GM18507 (cell line): ENCODE measurements at regions not wholly inside any gene's neighbourhood (a gene's known extent, or its start where the extent isn't known, plus 50 kb on each side); places are given as distances from the start of the nearest gene placed in this dataset.

ENCODE experiments used
- DNase-seq: peaks from one replicate; pipeline ENCODE4 v3.0.0; 2011; ENCODE audit warnings: low read depth; ENCODE audit not compliant: insufficient read length; ENCODE audit errors: extremely low spot score
- FAIRE-seq: peaks from 2 replicates; lab custom pipeline; 2011; peaks lifted over from hg19 to GRCh38; lab: Jason Lieb, UNC

DNA sequence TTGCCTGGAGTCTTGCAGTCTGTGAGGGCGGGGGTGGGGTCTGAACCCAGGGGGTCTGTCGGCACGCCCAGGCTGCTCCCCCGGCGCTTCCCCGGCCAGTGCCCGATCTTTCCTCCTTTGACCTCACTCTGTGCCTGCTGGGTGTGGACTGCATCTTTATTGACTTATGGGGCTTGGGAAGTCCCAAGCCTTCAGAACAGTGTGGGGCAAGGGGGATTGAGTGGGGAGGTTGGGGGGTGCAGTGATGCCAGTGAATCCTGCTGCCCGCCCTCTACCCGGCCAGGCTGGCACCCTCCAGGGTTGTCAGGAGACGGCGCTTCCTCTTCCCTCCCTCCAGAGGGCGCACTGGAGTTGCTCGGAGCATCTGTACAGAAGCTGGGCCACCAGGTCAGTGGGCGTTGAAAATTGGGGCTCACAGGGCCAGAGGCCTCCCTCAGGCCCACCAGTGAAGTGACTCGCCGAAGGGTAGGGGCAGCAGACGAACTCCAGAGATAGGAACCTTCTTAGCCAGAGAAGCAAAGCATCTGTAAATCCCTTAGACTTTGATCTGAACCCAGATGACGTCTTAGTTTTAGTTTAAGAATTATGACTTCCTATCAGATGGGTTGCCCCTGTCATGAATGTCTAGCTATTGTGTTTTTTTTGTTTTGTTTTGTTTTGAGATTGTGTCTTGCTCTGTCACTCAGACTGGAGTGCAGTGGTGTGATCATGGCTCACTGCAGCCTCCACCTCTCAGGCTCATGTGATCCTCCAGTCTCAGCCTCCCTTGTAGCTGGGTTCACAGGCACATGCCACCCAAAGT lies 184.8 kb upstream of the CIBAR2 start:
- no peak for DNase-seq
- FAIRE-seq, result peak; percentile 26

DNA sequence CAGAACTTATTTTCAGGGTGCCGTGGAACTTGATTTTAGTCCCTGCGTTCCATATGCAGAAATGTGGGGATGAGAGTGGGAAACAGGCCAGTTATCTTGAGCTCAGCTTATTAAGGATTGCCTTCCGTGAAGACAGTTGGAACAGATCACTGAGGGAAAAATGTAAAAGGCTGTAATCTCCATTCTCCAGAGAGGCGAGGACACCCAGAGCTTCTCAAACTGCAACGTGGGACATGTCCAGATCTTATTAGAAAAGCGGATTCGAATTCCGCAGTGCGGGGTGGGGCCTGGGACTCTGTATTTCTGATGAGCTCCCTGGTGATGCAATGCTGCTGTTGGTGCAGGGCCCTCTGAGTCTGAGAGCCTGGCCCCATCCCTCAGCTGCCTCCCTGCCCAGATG lies 185.6 kb upstream of the CIBAR2 start:
- DNase-seq (no peak), FAIRE-seq (no peak)

DNA sequence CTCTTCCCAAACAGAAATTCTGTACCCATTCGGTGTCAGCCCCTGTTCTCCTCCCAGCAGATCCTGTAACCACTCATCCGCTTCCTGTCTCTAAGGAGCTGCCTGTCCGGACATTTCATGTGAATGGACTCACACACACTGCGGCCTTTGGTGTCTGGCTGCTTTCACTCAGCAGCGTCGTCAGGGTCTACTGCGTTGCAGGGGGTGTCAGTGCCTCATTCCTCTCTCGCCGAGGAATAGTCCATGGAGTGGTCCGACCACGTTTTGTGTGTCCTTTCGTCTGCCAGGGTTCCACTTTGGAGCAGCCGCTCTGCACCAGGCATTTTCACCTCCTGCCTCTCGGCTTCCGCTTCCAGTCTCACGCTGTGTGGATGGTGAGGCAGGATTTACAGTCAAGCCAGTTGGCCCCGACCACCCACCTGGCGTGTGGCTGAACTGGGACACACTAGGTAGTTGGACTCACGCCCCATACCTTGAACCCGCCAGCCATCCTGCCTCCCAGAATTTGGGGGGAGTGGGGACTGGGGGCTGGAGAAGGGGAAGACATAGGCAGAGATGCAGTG lies 188.2 kb upstream of the CIBAR2 start:
- no peak for FAIRE-seq
- no peak for DNase-seq

DNA sequence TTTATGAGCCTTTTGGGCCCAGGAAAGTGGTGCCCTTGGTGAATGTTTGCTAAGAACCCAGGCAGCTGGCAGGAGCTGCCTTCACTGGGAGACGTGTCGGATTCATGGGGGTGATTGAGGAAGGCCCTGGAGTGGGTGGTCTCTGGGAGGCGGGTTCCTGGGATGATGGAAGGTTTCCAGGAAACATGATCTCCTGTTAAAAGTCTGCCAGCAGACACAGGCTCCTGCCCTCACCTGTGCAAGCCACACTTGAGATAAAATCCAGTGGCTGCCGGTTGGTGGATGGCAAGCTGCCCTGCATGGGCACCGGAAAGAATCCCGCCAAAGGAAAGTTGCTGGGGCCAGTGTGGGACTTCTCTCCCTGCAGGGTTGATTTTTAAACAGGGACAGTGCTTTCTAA lies 189.0 kb upstream of the CIBAR2 start:
- DNase-seq (no peak), FAIRE-seq (no peak)

DNA sequence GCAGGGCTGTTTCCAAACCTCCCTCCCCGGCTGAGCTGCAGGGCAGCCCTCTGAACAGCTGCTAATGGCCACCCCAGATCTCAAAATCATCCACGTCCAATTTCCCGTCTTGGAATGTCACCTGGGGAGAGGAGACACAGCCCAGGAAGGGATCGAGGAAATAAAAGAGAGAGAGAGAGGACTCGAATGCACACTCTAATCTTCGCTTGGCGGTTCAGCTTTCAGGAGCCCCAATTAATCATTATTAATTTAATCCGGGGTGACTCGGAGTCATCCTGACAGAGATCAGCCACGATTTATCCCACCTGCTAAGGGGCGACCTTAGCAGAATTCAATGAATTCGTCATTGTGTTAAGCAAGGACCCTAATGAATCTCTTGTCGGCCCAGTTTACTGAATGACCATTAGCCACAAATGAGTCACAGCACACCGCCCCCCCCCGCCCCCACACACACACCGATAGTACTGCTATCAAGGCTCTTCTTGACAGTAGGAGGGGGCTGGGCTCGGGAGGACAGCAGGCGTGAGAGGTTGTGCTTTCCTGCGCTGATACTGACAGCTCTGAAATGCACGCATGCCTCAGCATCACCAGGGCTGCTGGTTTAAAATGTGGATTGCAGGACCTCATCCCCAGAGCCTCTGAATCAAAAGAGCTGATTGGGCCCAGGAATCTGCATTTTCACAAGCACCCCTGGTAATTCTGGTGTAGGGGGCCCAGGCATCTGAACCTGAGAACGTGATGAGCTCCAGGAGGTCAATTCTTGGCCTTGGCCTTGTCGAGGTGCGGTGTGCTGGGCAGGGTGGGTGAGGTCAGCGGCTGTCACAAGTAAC lies 190.0 kb upstream of the CIBAR2 start:
- DNase-seq (no peak), FAIRE-seq (no peak)

DNA sequence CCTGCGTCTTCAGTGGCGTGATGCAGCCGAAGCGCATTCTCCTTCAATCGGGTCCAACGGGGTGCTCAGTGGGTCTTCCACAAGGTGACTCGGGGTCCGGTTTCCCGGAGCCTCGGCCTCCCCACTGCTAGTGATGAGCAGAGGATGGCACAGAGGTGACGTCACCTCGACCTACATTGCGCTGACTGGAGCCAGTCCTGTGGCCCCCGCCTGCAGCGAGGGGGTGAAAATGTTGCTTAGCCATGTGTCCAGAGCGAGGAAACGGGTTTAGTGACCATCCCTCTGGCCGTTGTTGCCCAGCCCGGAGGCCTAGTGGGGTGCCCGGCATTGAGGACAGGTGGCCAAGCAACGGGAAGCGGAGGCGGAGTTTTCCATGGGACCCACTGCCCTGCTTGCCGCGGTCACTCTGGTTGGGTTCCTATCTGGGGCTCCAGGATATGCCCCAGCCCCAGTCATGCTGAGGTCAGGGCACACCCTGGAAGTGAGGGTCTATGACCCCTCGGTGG lies 190.6 kb upstream of the CIBAR2 start:
- no peak for DNase-seq
- FAIRE-seq, result no peak

DNA sequence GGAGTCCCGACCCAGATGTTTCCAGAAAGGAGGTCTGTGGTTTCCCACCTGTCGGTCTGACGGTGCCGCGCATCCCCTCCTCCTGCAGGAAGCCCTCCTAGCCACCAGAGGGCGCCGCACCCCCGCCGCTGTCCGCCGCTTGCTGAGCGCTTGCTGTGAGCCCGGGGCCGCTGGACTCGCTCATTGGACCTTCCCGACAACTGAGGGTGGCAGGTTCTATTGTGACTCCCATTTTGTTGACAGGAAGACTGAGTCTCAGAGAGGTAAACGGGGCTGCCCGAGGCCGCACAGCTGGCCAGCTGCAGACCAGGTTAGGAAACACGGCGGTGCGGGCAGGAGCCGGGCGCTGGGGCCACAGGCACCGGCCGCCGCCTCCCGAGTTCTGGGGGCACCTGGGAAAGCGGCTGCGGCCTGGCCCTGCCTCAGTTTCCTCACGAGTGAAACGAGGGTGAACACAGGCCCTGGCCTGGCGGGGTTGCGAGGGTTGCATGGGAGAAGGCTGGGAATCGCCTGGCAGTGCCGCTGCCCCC lies 191.1 kb upstream of the CIBAR2 start:
- peak; percentile 77 for DNase-seq
- no peak for FAIRE-seq

DNA sequence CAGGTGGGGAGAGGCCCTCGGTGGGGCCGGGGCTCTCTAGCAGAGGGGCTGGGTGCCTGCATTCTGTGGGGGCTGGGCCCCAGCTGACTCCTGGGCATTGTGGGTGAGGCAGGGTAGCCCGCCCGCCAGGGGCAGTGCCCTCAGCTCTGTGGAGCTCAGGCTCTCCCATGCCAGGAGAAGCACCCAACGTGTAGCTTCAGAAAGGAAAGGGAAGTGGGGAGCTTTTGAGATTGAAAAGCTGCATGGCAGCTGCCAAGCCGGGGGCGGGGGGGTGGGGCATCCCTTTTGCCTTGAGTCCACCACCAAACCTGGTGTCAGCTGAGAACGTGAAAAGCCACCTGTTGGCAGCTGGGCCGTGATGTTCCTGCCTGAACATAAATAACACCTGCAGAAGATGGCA lies 192.1 kb upstream of the CIBAR2 start:
- DNase-seq, result no peak

DNA sequence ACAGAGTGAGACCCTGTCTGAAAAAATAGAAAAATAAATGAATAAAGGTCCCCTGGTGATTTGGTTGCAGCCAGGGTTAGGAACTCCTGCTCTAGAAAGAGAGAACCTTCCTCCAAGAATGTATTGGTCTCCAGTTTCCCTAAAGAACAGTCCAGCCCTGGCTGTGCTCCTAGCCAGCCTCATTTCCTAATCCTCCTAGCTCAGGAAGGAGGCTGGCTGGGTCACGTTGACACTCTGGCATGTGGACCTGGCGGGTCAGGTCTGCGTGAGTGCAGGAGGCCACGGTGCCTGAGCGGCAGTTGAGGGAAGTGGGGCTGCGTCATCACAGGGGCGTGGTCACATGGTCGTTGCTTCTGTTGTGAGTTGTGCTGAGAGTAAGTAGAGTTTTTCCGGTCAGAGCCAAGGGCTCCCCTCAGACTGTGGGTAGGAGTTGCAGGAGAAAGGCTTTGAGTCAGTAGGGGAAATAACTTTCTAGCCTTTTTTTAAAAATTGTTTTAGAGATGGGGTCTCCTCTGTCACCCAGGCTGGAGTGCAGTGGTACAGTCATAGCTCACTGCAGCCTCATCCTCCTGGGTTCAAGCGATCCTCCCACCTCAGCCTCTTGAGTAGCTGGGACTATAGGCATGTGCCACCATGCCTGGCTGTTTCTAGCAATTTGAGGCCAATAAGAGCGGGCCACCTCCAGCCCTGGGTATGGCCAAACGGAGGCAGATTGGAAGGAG lies 194.0 kb upstream of the CIBAR2 start:
- FAIRE-seq, result peak; percentile 62
- peak; percentile 46 for DNase-seq

More for the DNA sequence above, 192.1 kb upstream of the CIBAR2 start:
- no peak for FAIRE-seq

DNA sequence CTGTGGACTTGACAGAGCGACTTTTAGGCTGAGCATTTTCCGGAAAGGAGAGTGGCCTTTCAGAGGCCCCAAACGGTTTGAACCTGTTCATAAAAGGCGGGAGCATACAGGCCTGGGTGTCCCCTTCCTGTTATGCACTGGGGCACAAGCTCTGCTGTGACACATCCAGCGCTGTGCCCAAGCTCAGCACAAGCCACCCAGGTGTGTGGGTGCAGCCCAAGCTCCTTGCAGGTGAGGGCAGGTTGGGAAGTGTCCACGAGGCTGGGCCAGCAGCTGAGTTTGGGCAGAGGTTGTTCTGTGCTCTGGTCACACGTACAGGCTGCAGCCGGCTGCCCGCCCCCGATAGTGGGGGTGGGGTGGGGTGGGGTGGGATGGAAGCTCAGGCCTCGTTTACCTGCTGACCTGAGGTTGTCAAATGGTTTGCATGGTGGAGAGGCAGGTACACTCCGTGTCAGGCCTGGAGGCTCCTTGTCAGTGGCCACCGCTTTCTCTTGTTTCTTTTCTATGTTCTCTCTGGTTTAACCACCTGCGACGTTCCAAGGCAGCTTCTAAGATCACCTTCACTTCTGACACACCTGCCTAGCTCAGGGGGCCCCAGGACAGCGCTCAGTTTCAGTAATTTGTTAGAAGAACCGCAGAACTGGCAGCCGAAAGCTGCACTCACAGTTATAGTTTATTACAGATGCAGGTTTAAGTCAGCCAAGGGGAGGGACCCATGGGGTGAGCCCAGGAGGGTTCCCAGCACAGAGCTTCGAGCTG lies 194.7 kb upstream of the CIBAR2 start:
- no peak for FAIRE-seq
- no peak for DNase-seq

DNA sequence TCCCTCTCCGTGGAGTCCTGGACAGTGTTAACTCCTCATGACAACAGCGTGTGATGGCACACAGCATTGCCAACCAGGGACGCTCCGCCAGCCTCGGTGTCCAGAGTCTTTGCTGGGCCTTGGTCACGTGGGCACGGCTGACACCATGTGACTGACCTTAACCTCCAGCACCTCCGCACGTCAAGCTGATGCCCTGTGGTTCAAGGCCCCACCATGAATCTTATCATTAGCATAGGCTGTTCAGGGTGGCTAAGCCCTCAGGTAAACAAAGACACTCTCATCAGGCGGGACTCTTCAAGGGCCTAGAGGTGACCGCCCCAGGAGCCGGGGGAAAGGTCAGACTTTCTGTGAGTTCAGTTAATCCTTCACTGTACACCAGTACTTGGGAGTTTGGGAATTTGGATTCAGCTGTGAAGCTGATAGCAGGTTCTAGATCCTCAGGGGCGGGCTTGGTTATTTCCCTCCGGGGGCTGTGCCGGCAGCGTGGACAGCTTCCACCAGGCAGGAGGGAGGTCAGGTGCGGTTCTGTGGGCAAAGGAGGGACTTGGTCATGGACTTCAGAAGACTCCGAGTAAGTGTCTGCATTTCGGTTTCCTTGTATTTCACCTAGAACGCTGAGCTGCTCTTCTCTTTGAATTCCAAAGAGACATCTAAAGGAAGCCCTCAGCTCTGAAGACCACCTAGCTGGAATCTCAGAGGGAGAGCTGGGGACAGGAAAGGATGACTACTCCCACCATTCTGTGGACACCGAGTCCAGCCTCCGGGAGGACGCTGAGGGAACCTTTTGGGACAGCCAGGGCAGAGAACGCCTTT lies 195.5 kb upstream of the CIBAR2 start:
- DNase-seq (no peak), FAIRE-seq (no peak)

DNA sequence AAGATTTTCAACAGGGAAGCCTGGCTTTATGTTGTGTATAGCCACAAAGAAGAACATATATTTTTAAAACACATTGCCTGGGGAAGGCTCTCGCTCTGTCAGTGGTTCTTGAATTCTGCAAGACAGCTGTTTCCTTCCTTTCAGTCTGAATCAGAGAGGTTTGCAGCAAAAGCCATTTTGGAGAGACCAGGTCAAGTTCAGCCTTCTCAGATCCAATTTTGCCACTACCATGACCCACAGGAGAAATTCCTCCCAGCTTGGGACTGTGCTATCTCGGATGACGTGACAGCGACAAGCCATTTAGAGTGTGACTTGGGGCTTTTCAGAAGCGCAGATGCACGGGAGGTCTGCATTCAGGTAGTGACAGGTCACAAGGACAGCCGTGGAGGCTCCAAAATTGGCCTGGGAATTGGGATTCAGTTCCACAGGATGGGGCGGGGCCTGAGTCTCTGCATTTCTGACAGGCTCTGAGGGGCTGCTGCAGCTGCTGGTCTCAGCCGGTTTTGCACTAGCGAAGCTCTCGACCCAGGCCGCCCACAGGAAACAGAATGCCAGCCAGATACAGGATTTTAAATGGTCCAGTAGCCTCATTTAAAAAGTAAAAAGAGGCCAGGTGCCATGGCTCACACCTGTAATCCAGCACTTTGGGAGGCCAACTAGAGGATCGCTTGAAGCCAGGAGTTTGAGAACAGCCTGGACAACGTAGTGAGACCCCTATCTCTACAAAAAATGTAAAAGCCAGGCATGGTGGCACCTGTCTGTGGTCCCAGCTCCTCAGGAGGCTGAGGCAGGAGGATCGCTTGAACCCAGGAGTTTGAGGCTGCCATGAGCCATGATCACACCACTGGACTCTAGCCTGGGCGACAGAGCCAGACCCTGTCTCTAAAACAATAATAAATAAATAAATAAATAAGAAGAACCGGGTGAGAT lies 196.6 kb upstream of the CIBAR2 start:
- DNase-seq (no peak), FAIRE-seq (no peak)

DNA sequence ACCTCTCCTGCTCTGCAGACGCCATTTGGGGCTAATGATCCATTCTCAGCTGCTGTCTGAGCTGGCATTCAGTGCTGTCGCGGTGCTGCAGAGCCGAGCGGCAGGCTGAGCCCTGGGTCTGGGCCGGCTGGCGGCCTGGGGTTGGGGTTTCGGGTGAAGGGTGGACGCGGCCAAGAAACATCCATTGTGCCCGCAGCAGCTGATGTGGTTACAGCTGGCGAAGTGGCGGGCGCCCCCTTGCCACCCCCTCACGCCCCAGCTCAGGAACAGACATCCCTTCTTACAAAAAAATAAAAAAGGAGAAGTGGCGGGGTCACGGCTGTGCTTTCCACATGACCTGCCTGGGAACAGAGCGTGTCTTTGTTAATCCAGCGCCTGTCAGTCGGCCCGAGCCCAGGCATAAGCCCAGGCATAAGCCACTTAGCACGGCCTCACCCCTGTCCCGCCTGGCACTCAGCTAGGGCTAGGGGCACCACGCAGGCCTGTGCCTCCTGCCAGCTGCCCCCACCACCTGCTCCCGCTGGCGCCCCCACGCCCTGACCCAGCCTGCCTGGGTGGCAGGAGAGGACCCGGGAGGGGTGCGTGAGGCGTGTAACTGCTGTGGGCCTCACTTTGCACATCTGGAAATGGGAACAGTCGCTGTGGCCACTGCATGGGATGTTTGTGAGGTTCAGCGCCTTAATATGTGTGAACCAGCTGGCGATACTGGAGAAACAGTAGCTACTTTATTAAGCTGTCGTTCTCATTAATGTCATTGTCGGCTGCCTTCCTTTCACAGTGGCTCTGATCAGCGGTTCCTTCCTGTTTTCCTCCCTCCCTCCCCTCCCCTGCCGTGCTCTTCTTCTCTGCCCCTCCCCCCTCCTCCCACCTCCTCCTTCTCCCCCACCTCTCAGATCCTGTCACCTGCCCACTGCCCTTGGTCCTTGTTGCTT lies 197.7 kb upstream of the CIBAR2 start:
- DNase-seq (no peak), FAIRE-seq (no peak)

DNA sequence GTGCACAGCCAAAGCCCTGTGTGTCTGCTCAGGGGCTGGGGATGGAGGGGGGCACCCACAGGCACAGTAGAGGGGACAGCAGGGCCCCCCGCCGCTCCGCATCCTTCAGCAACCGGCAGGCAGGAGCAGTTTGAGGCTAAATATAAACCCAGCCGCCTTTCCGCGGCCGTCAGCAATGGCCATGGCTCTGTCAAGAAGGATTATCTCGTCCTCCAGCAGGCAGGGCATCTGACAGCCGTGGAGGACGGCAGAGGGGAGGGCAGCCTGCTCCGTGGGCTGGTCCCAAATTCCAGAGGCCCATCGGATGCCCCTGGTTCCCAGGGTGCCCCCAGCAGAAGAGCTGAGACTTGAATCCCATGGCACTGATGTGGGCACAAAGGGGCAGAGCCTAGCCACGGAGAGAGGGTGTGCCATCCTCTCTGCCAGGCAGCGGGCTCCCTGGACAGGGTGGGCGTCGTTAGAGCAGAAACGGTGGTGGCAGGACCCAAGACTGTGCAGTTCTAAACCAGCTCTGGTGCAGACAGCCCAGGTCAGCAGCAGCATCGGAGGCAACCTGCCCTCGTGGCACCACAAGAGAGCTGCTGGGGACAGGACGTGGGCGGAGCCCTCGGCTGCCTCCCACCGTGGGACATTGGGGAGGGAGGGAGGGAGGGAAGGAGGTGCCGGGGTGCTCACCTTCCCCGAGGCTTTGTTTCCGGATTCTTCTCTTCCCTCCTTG lies 198.8 kb upstream of the CIBAR2 start:
- FAIRE-seq (no peak), DNase-seq (no peak)

DNA sequence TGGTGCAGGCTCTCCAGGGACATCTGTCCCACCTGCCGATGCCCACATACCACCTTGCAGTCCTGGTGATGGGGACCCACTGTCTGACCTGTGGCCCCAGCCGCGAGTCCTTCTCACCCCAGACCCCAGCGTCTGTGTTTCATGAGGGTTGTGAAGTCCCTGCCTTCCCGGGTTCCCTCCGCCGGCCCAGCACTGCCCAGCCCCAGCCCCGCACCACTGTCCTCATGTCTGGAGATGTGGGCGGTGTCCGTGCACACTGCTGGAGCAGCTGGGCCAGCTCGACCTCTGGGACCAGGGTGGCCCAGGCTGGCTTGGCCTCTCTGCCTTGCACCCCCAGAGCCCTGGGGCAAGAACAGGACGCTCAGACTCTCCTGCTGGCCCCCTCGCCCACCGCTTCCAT lies 199.5 kb upstream of the CIBAR2 start:
- DNase-seq (no peak), FAIRE-seq (no peak)
